Spleen (tissue), 7 donors: ENCODE measurements at regions not wholly inside any gene's neighbourhood (a gene's known extent, or its start where the extent isn't known, plus 50 kb on each side); places are given as distances from the start of the nearest gene placed in this dataset.

ENCODE experiments used
- CTCF ChIP-seq, 11 experiments: fragments of 200-600 bp in 7 of 11; fragments of 450-650 bp in 4 of 11; sonication (generic) in 4 of 11; IDR thresholded peaks in 8 of 11; conservative IDR thresholded peaks in 3 of 11; 1 replicate in 7 of 11; 2 replicates in 4 of 11; pipeline versions ENCODE4 v1.4.0 to v1.8.0; 2016 to 2021; ENCODE audit warnings: antibody characterized with exemption in 11 of 11, inconsistent platforms in 4 of 11, mild to moderate bottlenecking in 1 of 11
- POLR2AphosphoS5 ChIP-seq, 3 donors: sonication (generic); formaldehyde crosslinking; IDR thresholded peaks; one replicate each; pipeline ENCODE4 v1.5.1; 2017; ENCODE audit warnings: antibody characterized with exemption in 3 of 3
- donor health status: DM: no; HTN: no; CAD: no; lungs with moderate emphysema.
- donor health status: DM: no; HTN: no; CAD: no.
- donor health status: DM: no; HTN: no; CAD: no.

- TF ChIP-seq CTCF (IDR thresholded peaks at IDR 0.05 in 8 of 11, conservative IDR thresholded peaks at IDR 0.05 in 3 of 11) (no peak), POLR2AphosphoS5 (IDR thresholded peaks at IDR 0.05) (no peak)
Measured at GRCh38 chr13:73879346-73880015, 254.7 kb downstream of the KLF12 start.
